NB4 (cell line): ENCODE measurements at regions not wholly inside any gene's neighbourhood (a gene's known extent, or its start where the extent isn't known, plus 50 kb on each side); places are given as distances from the start of the nearest gene placed in this dataset.

ENCODE experiments used
- MYC ChIP-seq: IDR thresholded peaks from 2 replicates; pipeline ENCODE4 v1.6.1; 2011; ENCODE audit warnings: low read depth, low read length
- POLR2A ChIP-seq: IDR thresholded peaks from 2 replicates; pipeline ENCODE4 v1.6.1; 2011; ENCODE audit warnings: mild to moderate bottlenecking; ENCODE audit not compliant: insufficient read length; ENCODE audit errors: extremely low read depth
- TF ChIP-seq, protein P1 (sequence below): IDR thresholded peaks from one replicate; pipeline ENCODE4 v1.5.1; 2012; ENCODE audit warnings: low read depth, low read length

GRCh38 chr1:222040121-222040805, 298.4 kb upstream of the DUSP10 start:
- TF ChIP-seq POLR2A (no peak), MYC (no peak)
- TF ChIP-seq, protein P1, sequence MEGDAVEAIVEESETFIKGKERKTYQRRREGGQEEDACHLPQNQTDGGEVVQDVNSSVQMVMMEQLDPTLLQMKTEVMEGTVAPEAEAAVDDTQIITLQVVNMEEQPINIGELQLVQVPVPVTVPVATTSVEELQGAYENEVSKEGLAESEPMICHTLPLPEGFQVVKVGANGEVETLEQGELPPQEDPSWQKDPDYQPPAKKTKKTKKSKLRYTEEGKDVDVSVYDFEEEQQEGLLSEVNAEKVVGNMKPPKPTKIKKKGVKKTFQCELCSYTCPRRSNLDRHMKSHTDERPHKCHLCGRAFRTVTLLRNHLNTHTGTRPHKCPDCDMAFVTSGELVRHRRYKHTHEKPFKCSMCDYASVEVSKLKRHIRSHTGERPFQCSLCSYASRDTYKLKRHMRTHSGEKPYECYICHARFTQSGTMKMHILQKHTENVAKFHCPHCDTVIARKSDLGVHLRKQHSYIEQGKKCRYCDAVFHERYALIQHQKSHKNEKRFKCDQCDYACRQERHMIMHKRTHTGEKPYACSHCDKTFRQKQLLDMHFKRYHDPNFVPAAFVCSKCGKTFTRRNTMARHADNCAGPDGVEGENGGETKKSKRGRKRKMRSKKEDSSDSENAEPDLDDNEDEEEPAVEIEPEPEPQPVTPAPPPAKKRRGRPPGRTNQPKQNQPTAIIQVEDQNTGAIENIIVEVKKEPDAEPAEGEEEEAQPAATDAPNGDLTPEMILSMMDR, result no peak
